ENCODE measurements at regions not wholly inside any gene's neighbourhood (a gene's known extent, or its start where the extent isn't known, plus 50 kb on each side); places are given as distances from the start of the nearest gene placed in this dataset.

- TF ChIP-seq CTCF (conservative IDR thresholded peaks at IDR 0.05; ENCODE audit: low read depth in 2 of 2) (no peak), POLR2AphosphoS5 (IDR thresholded peaks at IDR 0.05; ENCODE audit: low read depth) (no peak), REST (IDR thresholded peaks at IDR 0.05; ENCODE audit: unreplicated experiment) (no peak), EZH2 (IDR thresholded peaks at IDR 0.05; ENCODE audit: low read depth, unreplicated experiment) (no peak), EZH2phosphoT487 (IDR thresholded peaks at IDR 0.05; ENCODE audit: unreplicated experiment) (no peak)
Measured at GRCh38 chr11:116507016-116507415, 265.8 kb downstream of the BUD13 start.
